ENCODE measurements at regions not wholly inside any gene's neighbourhood (a gene's known extent, or its start where the extent isn't known, plus 50 kb on each side); places are given as distances from the start of the nearest gene placed in this dataset.
"Not testable (repeated sequence)": the region's sequence is repeated elsewhere in the genome, so short reads cannot be mapped to it uniquely, and the experiment has no call there.

DNA sequence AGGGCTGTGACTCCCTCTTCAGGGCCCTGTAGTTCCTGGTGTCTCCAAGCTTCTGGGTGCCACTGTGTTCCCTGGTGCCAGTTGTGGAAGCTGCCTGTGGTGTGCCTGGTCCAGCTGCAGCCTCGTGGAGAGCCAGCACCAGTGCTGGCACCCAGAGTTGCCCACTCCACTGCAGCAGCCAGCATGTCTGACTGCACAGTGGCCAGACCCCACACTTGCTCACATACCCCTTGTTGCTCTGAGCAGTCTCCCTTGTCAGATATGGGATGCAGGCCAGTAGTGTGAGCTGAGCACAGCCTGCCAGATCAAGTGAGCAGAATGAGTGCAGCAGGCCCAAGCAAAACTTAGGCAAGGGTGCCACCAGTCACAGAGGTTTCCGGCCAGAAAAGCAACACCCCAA lies 108.6 kb downstream of the ZMAT1 start:
- no peak for DNase-seq

GRCh38 chrX:101817739-101818138 lies 114.1 kb downstream of the ZMAT1 start:
- DNase-seq, result not testable (repeated sequence)

DNA sequence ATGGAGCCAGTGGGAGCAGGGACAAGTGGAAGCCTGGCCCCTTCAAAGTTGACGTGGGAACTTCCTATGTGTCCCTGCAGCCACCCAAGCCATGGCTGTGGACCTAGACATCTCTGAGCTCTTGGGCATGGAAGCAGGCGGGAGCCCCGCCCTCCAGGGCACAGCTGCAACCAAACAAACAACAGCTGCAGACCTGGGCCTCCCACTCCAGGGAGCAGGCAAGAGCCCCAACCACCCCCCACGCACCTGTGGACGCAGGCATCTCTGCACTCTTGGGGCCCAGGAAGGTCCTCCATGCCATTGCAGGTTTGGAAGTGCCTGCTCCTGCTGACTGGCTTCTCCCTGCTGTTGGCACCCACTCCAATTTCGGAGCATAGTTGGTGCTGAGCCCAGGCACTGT lies 118.6 kb downstream of the ZMAT1 start:
- no peak for DNase-seq

- DNase-seq, result peak; percentile 15
Observed at GRCh38 chrX:101803451-101803850, 128.4 kb downstream of the ZMAT1 start.

- DNase-seq, result peak; percentile 88
Observed at GRCh38 chrX:101799387-101799786, 132.4 kb downstream of the ZMAT1 start.

DNA sequence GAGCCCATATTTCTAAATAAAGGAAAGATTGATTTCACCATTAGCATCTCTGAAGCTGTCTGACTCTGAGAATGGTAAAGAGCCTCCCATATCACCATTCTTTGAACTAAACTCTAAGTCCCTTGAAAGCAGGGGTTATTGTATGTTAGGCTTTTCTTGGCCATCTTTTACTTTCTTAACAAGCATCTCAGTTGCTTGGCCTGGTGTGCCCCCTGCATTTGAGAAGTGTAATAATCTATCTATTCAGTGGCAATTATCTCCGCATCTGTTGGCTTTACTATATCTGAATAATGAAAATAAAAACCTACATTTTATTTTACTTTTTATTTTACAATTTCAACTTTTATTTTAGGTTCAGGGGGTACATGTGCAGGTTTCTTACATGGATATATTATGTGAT lies 128.3 kb upstream of the ARMCX2 start:
- DNase-seq, result no peak

DNA sequence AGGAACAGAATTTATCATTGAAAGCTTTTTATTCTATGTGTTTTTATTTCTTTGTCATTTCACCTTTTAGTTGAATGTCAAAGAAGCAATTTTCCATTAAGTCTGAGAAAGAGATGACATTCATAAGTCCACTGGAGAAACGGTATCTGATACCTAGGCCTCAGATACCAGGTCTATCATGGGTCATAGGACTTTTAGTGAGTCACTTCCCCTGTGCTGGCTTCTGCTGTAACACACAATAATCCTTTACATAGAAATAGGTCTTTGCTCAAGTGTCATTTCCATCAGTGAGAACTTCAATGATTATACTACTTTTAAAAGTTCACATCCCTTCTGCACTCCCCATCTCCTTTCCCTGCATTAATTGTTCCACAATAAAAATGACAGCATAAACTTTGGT lies 125.5 kb upstream of the ARMCX2 start:
- DNase-seq, result no peak

DNA sequence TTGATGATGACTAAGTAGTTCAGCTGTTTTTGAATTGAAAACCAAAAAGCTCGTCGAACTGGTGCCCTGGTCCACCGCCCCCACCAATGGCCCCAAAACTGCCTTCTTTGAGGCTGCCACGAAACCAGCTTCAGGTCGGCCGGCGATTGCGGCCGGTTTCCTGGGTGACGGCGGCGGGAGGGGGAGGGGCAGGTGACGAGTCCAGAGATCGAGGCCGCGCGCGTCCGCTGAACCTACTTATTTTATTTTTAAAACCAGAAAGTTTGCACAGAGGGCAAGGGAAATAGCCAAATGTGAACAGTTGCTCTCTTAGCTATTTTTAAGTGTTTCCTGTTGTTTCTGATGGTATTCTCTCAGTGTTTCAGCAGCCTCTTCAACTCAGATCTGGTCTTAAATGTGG lies 120.8 kb upstream of the ARMCX2 start:
- DNase-seq, result not testable (repeated sequence)

GRCh38 chrX:101774340-101774739 lies 114.7 kb upstream of the ARMCX2 start:
- DNase-seq, result no peak

- no peak for DNase-seq
Observed at GRCh38 chrX:101764538-101764937, 104.9 kb upstream of the ARMCX2 start.

DNA sequence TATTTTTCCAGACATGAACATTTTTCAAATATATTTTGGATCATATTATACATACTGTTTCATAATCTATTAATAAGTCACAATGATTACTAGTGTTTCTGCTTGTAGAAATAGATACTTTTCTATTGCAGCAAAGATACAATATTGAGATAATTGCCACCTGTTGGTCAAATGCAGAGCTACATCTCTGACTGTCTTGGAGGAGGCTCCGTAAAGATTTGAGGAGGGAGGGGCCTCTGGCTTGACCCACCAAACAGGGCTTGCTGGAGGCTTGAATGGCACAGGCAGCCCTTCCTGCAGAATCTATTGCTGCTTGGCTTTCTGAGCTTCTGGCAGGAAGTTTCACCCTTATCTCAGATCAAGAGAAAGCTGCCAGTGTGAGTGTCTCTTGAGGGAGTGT lies 99.3 kb upstream of the ARMCX2 start:
- DNase-seq, result peak; percentile 51

- no peak for DNase-seq
Observed at GRCh38 chrX:101750744-101751143, 91.1 kb upstream of the ARMCX2 start.

GRCh38 chrX:101749436-101749835 lies 89.8 kb upstream of the ARMCX2 start:
- DNase-seq, result no peak

DNA sequence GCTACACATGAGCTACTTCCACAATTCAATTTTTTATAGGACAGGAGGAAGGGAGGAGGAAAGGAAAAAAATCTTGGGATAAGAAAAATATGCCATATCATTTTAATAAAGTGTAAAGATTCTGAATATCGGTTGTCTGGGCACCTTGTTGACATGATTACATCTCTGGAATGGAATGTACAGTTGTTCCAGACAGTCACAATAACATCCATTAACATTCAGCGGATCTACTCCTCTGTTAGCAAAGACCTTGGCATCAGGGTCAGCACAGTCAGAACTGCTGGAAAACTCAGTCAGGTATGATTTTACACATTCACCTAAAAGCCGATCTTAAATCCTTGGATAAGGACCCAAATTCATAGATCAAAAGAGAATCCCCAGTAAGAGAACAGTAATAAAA lies 85.4 kb upstream of the ARMCX2 start:
- no peak for DNase-seq

DNA sequence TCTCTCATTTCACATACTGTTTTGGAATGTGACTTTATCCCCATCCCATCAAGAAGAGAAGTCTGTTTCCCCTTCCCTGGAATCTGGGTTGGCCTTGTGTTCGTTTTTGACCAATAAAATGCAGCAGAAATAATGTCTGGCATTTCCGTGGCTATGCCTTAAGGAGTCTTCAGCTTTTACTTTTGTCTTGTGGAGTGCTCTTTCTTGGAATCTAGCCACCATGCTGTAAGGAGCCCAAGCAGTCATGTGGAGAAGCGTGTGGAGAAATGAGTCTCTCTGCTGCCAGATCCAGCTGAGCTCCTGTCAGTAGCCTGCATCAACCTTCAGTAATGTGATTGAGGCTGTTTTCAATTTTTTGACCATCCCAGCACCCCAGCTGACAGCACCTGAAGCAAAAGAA lies 84.4 kb upstream of the ARMCX2 start:
- DNase-seq, result no peak

DNA sequence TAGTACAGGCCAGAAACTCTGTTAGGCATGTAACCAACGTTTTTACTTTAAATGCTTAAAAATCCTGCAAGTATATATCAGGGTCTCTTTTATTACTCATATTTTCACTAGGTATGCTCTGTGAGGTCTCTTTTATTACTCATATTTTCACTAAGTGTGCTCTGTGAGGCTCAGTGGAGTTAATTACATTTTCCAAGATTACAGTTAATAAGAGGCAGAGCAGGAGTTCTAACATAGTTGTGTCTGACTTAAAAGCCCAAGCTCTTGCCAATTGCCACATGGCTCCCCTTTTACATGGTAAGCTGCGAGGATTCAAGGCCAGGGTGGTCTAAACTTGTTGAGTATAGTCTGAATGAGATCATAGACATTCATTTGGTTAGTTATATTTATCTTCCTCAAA lies 81.0 kb upstream of the ARMCX2 start:
- no peak for DNase-seq

- DNase-seq, result not testable (repeated sequence)
Observed at GRCh38 chrX:101738867-101739266, 79.2 kb upstream of the ARMCX2 start.

GRCh38 chrX:101738411-101738810 lies 78.8 kb upstream of the ARMCX2 start:
- DNase-seq, result not testable (repeated sequence)

DNA sequence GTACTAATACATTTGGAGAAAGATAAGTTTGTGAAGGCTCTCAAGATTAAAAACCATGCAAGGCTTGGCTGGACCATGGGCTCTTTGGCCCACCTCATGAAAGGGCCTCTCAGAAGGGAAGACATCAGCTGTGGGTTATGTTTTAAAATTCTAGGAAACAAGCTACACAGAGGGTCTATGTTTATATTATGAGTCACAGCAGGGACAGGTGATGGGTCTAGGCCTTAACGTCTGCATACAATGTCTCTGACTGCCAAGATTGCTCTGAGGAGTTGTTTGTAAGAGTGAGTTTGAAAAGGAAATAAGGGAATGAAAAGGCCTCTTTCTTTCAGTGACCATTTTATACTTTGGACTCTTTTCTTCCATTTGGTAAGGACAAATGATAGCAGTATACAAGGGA lies 77.0 kb upstream of the ARMCX2 start:
- no peak for DNase-seq

DNA sequence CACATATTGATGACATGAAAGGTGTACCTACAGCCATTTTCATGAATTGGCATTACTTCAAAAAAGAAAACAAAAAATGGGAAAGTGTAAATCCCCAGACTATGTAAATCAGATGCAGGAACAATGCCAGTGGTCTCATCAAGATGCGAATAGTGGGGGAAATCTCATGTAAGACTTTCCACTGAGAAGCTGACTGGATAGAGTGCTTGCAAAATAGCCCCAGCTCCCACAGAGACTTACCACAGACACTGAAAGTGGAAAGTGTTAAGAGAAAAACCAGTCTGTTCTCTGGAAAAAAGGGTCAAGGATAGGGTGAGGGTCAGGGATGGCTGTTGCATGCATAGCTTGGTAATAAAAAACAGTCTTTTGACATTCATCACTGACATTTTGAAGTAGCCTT lies 73.2 kb upstream of the ARMCX2 start:
- no peak for DNase-seq

DNA sequence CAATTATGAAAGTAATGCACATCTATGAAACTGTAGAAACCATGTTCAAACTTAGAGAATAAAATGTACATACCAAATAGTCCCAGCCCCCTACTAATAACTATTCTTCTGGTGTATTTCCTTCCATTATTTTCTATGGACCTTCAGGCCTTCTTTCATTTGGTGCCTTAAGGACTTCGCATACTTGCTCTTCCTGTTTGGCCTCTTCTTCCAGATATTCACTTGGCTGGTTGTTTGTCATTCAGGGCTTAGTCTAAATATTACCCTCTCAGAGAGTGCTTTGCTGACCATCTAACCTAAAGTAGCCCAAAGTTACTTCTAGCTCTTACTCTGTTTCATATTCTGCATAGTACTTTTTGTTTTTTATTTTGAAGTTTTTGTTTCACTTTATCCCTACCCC lies 70.3 kb upstream of the ARMCX2 start:
- no peak for DNase-seq

All from CD4-positive, alpha-beta T cell treated with Interleukin-17A for 1 hour (primary cell).